Endothelial cell (in vitro differentiated cells): ENCODE measurements at regions not wholly inside any gene's neighbourhood (a gene's known extent, or its start where the extent isn't known, plus 50 kb on each side); places are given as distances from the start of the nearest gene placed in this dataset.

Experiments used
- DNase-seq: peaks from one replicate; pipeline ENCODE4 v3.0.0; 2021; ENCODE audit warnings: low spot score
- H3K27ac Mint-ChIP-seq: one replicate; pipeline ENCODE4 v1.8.0; 2021; ENCODE audit warnings: mixed read lengths, inconsistent platforms; ENCODE audit not compliant: unreplicated experiment
- H3K27me3 Mint-ChIP-seq: one replicate; pipeline ENCODE4 v1.8.0; 2021; ENCODE audit warnings: mild to moderate bottlenecking, moderate library complexity, mixed read lengths, inconsistent platforms; ENCODE audit not compliant: unreplicated experiment
- H3K36me3 Mint-ChIP-seq: one replicate; pipeline ENCODE4 v1.8.0; 2021; ENCODE audit warnings: mild to moderate bottlenecking, low read depth, mixed read lengths, inconsistent platforms; ENCODE audit not compliant: unreplicated experiment
- H3K4me1 Mint-ChIP-seq: one replicate; pipeline ENCODE4 v1.8.0; 2021; ENCODE audit warnings: mild to moderate bottlenecking, mixed read lengths, inconsistent platforms; ENCODE audit not compliant: unreplicated experiment
- H3K4me3 Mint-ChIP-seq: one replicate; pipeline ENCODE4 v1.8.0; 2021; ENCODE audit warnings: mild to moderate bottlenecking, mixed read lengths, inconsistent platforms; ENCODE audit not compliant: unreplicated experiment
- H3K9me3 Mint-ChIP-seq: one replicate; pipeline ENCODE4 v1.8.0; 2021; ENCODE audit warnings: mixed read lengths, inconsistent platforms; ENCODE audit not compliant: unreplicated experiment
- CTCF ChIP-seq: fragments of 200-600 bp; sonication (generic); IDR thresholded peaks from one replicate; pipeline ENCODE4 v1.5.0; 2021; ENCODE audit warnings: antibody characterized with exemption; ENCODE audit not compliant: unreplicated experiment

GRCh38 chr1:221989741-221990140, 247.9 kb upstream of the DUSP10 start:
- no peaks in the 10 kb centered on the region for H3K4me1 Mint-ChIP-seq
- H3K36me3 Mint-ChIP-seq: no peaks in the 10 kb centered on the region
- no peak for DNase-seq
- H3K9me3 Mint-ChIP-seq: no peaks in the 10 kb centered on the region
- H3K27me3 Mint-ChIP-seq: peaks cover 2% of the 10 kb centered on the region
- H3K4me3 Mint-ChIP-seq: no peak overlapping the region
- H3K27ac Mint-ChIP-seq: no peak overlapping the region
- no peak for TF ChIP-seq CTCF

- Mint-ChIP-seq H3K4me3 (no peak overlapping the region), H3K27ac (no peak overlapping the region), H3K36me3 (no peaks in the 10 kb centered on the region), H3K27me3 (peaks cover 2% of the 10 kb centered on the region), H3K9me3 (no peaks in the 10 kb centered on the region), H3K4me1 (no peaks in the 10 kb centered on the region)
- no peak for TF ChIP-seq CTCF
- no peak for DNase-seq
Measured at GRCh38 chr1:221988829-221989228, 246.9 kb upstream of the DUSP10 start.

- Mint-ChIP-seq H3K36me3 (no peaks in the 10 kb centered on the region), H3K4me1 (peaks cover 3% of the 10 kb centered on the region), H3K9me3 (no peaks in the 10 kb centered on the region), H3K4me3 (no peak overlapping the region), H3K27ac (no peak overlapping the region), H3K27me3 (peaks cover 2% of the 10 kb centered on the region)
- no peak for TF ChIP-seq CTCF
- DNase-seq: no peak
Measured at GRCh38 chr1:221987860-221988520, 246.1 kb upstream of the DUSP10 start.

GRCh38 chr1:221983444-221983843, 241.6 kb upstream of the DUSP10 start:
- no peaks in the 10 kb centered on the region for H3K9me3 Mint-ChIP-seq
- peaks cover 2% of the 10 kb centered on the region for H3K27me3 Mint-ChIP-seq
- peaks cover 3% of the 10 kb centered on the region for H3K4me1 Mint-ChIP-seq
- TF ChIP-seq CTCF: no peak
- no peaks in the 10 kb centered on the region for H3K36me3 Mint-ChIP-seq
- no peak overlapping the region for H3K4me3 Mint-ChIP-seq
- DNase-seq: no peak
- H3K27ac Mint-ChIP-seq: no peak overlapping the region

- Mint-ChIP-seq H3K36me3 (no peaks in the 10 kb centered on the region), H3K4me1 (peaks cover 3% of the 10 kb centered on the region)
Measured at GRCh38 chr1:221981461-221981860, 239.6 kb upstream of the DUSP10 start.

More at GRCh38 chr1:221981461-221981860, 239.6 kb upstream of the DUSP10 start:
- no peaks in the 10 kb centered on the region for H3K9me3 Mint-ChIP-seq
- TF ChIP-seq CTCF: no peak
- DNase-seq: no peak
- no peak overlapping the region for H3K4me3 Mint-ChIP-seq
- no peak overlapping the region for H3K27ac Mint-ChIP-seq
- peaks cover 5% of the 10 kb centered on the region for H3K27me3 Mint-ChIP-seq
